Spleen (tissue), 7 donors: ENCODE measurements at regions not wholly inside any gene's neighbourhood (a gene's known extent, or its start where the extent isn't known, plus 50 kb on each side); places are given as distances from the start of the nearest gene placed in this dataset.

Source experiments
- CTCF ChIP-seq, 11 experiments: fragments of 200-600 bp in 7 of 11; fragments of 450-650 bp in 4 of 11; sonication (generic) in 4 of 11; IDR thresholded peaks in 8 of 11; conservative IDR thresholded peaks in 3 of 11; 1 replicate in 7 of 11; 2 replicates in 4 of 11; pipeline versions ENCODE4 v1.4.0 to v1.8.0; 2016 to 2021; ENCODE audit warnings: antibody characterized with exemption in 11 of 11, inconsistent platforms in 4 of 11, mild to moderate bottlenecking in 1 of 11
- POLR2A ChIP-seq, 3 donors: fragments of 450-650 bp; IDR thresholded peaks; one replicate each; pipeline ENCODE4 v1.5.1; 2017; ENCODE audit warnings: antibody characterized with exemption in 3 of 3, mild to moderate bottlenecking in 1 of 3
- POLR2AphosphoS5 ChIP-seq, 3 donors: sonication (generic); formaldehyde crosslinking; IDR thresholded peaks; one replicate each; pipeline ENCODE4 v1.5.1; 2017; ENCODE audit warnings: antibody characterized with exemption in 3 of 3
- donor health status: DM: no; HTN: no; CAD: no; lungs with moderate emphysema.
- donor health status: DM: no; HTN: no; CAD: no.
- donor health status: DM: no; HTN: no; CAD: no.

GRCh38 chr2:7785700-7786099 lies 868.5 kb downstream of the RNF144A start:
- TF ChIP-seq POLR2A (IDR thresholded peaks at IDR 0.05) (no peak), CTCF (IDR thresholded peaks at IDR 0.05 in 8 of 11, conservative IDR thresholded peaks at IDR 0.05 in 3 of 11) (no peak), POLR2AphosphoS5 (IDR thresholded peaks at IDR 0.05) (no peak)
